WERI-Rb-1 (cell line): ENCODE measurements at regions not wholly inside any gene's neighbourhood (a gene's known extent, or its start where the extent isn't known, plus 50 kb on each side); places are given as distances from the start of the nearest gene placed in this dataset.

Experiments
- DNase-seq: peaks from one replicate; pipeline ENCODE4 v3.0.0-alpha.2; 2020
- H3K27ac ChIP-seq: fragments of 250-450 bp; sonication (Bioruptor Pico); 2 replicates; pipeline ENCODE4 v1.5.1; 2020; ENCODE audit warnings: mild to moderate bottlenecking, moderate library complexity
- H3K27me3 ChIP-seq: fragments of 250-450 bp; sonication (Bioruptor Pico); 2 replicates; pipeline ENCODE4 v1.5.1; 2021; ENCODE audit warnings: mild to moderate bottlenecking, low read depth, moderate library complexity; ENCODE audit not compliant: insufficient read depth, severe bottlenecking
- H3K36me3 ChIP-seq: fragments of 250-450 bp; sonication (Bioruptor Pico); 2 replicates; pipeline ENCODE4 v1.5.1; 2020; ENCODE audit warnings: mild to moderate bottlenecking, moderate library complexity
- H3K4me3 ChIP-seq: 2 replicates; pipeline ENCODE4 v1.5.1; 2011; ENCODE audit warnings: low read depth, mild to moderate bottlenecking, control low read depth, low read length
- H3K9me3 ChIP-seq: fragments of 250-450 bp; sonication (Bioruptor Pico); 2 replicates; pipeline ENCODE4 v1.5.1; 2021; ENCODE audit warnings: mild to moderate bottlenecking, moderate library complexity; ENCODE audit not compliant: severe bottlenecking
- TF ChIP-seq, protein P1 (sequence below): IDR thresholded peaks from 2 replicates; pipeline ENCODE4 v1.5.1; 2011; ENCODE audit warnings: low read depth, mild to moderate bottlenecking, control low read depth, inconsistent platforms, low read length

DNA sequence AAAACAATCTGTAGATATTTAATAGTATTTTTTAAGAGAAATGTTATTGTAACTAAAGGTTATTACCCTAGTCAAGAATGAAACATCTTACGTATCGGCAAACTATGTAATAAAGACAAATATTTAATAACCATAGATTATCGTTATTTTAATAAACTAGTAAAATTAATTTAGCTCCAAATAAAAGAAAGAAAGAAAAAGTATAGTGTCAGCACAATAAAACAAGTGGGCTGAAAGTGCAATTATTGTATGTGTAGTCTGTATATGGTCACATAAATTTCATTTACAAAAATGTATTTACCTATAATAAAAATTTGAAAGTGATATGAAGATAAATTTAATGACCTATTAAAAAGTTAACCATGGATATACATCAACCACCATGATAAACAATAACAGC is 1258.4 kb upstream of the MIR17HG start:
- Histone ChIP-seq H3K9me3 (no peaks in the 10 kb centered on the region), H3K27ac (no peak overlapping the region), H3K27me3 (no peaks in the 10 kb centered on the region), H3K4me3 (no peak overlapping the region), H3K36me3 (no peaks in the 10 kb centered on the region)
- TF ChIP-seq, protein P1, sequence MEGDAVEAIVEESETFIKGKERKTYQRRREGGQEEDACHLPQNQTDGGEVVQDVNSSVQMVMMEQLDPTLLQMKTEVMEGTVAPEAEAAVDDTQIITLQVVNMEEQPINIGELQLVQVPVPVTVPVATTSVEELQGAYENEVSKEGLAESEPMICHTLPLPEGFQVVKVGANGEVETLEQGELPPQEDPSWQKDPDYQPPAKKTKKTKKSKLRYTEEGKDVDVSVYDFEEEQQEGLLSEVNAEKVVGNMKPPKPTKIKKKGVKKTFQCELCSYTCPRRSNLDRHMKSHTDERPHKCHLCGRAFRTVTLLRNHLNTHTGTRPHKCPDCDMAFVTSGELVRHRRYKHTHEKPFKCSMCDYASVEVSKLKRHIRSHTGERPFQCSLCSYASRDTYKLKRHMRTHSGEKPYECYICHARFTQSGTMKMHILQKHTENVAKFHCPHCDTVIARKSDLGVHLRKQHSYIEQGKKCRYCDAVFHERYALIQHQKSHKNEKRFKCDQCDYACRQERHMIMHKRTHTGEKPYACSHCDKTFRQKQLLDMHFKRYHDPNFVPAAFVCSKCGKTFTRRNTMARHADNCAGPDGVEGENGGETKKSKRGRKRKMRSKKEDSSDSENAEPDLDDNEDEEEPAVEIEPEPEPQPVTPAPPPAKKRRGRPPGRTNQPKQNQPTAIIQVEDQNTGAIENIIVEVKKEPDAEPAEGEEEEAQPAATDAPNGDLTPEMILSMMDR = no peak
- DNase-seq = no peak

DNA sequence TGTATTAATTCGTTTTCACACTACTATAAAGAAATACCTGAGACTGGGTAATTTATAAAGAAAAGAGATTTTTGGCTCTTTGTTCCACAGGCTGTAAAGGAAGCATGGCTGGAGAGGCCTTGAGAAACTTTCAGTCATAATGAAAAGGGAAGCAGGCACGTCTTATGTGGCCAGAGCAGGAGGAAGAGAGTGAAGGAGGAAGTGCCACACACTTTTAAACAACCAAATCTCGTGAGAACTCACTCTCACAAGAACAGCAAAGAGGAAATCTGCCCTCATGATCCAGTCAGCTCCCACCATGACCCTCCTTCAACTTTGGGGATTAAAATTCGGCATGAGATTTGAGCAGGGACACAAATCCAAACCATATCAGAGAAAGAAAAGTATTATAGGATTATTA is 1255.9 kb upstream of the MIR17HG start:
- H3K36me3 ChIP-seq = no peaks in the 10 kb centered on the region
- H3K4me3 ChIP-seq = no peak overlapping the region
- no peaks in the 10 kb centered on the region for H3K9me3 ChIP-seq
- no peak overlapping the region for H3K27ac ChIP-seq
- TF ChIP-seq, protein P1 = no peak
- no peaks in the 10 kb centered on the region for H3K27me3 ChIP-seq
- no peak for DNase-seq

DNA sequence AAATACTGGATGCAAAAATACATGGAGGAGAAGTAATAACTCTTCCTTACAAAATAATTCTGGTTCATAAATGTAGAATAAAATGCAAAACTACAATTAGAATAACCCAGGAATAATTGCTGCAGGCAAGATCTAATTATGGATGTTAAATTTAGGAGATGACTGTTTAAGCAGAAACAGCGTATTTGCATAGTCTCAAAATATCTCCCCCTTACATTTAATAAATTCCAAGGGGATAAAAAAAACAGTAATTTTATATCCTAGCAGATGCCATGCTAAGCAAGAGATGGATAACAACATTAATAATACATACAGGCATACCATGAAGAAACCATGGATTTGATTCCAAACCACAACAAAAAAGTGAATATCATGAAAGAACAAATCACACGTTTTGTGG is 1253.1 kb upstream of the MIR17HG start:
- Histone ChIP-seq H3K4me3 (no peak overlapping the region), H3K27me3 (no peaks in the 10 kb centered on the region), H3K36me3 (no peaks in the 10 kb centered on the region), H3K9me3 (no peaks in the 10 kb centered on the region), H3K27ac (no peak overlapping the region)
- no peak for DNase-seq
- TF ChIP-seq, protein P1 = no peak

DNA sequence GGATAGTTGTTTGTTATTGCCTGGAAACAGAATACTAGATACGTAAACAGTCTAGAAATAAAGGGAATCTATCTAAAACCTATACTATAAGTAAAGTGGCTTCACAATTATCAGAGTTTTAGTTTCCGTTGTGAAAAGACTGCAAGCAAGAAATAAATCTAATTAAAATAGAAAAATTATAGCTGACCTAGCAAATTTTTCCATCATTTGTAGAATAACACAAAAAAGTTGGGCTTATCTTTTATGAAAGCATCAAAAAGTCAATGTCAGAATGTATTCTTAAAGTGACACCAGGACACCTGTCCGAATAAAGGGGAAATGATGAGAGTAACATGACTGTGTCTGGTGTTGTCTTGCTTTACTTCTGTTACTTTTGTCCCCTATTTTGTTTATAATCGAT is 1248.9 kb upstream of the MIR17HG start:
- Histone ChIP-seq H3K36me3 (no peaks in the 10 kb centered on the region), H3K4me3 (no peak overlapping the region), H3K27ac (no peak overlapping the region), H3K9me3 (peaks cover 2% of the 10 kb centered on the region), H3K27me3 (no peaks in the 10 kb centered on the region)
- no peak for DNase-seq
- TF ChIP-seq, protein P1 = no peak

DNA sequence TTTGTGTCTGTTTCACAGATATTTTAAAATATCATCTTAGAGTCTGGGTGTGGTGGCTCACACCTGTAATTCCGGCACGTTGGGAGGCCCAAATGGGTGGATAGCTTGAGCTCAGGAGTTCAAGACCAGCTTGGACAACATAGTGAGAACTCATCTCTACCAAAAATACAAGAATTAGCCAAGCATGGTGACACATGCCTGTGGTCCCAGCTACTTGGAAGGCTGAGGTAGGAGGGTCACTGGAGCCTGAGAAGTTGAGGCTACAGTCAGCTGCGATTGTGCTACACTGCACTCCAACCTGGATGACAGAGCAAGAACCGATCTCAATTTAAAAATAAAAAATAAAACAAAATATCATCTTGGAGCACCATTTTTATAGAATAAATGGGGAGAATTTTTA is 1247.6 kb upstream of the MIR17HG start:
- Histone ChIP-seq H3K27me3 (no peaks in the 10 kb centered on the region), H3K4me3 (no peak overlapping the region), H3K27ac (no peak overlapping the region), H3K36me3 (no peaks in the 10 kb centered on the region), H3K9me3 (peaks cover 2% of the 10 kb centered on the region)
- TF ChIP-seq, protein P1 = no peak
- no peak for DNase-seq

DNA sequence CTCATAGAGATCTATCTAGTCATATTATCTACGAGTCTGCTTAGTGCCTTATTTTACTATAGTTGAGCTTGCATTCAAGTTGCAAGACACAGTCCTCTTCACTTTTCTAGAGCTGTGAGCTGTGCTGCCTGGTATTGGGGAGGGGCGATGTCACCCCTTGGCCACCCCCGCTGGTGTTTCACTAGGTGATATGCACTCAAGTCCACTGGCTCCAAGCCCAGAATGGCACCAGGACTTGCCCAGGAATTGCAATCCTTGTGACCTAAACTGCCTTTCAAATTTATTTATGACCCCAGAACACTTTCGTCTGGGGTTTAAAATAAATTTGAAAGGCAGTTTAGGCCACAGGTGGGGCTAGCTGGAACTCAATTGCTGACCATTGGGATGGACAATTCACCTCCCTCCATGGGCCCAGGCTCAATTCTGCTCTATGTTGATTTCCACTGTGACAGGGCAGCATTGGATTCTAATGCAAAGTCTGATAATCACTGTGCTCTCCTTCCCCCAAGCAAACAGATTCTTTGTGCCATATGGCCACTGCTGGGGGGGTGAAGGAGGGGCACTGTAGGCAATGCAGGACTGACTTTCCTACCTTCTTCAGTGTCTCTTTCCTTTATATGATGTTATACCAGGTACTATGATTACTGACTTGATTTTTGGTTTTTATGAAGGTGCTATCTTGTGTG is 1244.2 kb upstream of the MIR17HG start:
- Histone ChIP-seq H3K27ac (no peak overlapping the region; the same call in 1 of the 2 replicates), H3K27me3 (no peaks in the 10 kb centered on the region), H3K36me3 (no peaks in the 10 kb centered on the region), H3K9me3 (peaks cover 2% of the 10 kb centered on the region), H3K4me3 (no peak overlapping the region)
- DNase-seq = peak; percentile 72
- TF ChIP-seq, protein P1 = no peak
